ENCODE measurements at regions not wholly inside any gene's neighbourhood (a gene's known extent, or its start where the extent isn't known, plus 50 kb on each side); places are given as distances from the start of the nearest gene placed in this dataset.

DNA sequence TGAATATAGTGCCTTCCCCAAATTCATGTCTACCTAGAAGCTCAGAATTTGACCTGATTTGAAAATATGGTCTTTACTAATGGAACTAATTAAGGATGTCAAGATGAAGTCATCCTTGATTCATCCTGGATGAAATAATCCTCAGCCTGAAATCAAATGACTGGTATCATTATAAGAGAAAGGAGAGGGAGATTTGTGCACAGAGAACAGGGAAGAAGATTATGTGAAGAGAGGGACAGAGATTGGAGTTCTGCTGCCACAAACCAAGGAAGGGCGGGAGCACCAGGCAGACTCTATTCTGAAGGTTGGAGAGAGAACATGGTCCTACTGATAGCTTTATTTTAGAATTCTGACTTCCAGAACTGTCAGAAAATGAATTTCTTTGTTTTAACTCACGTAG is 680.9 kb upstream of the AADAT start:
- no peak for TF ChIP-seq EZH2 (IDR thresholded peaks at IDR 0.05; ENCODE audit: borderline replicate concordance, low read depth, low read length, severe bottlenecking)
- TF ChIP-seq GATA2 (IDR thresholded peaks at IDR 0.05; ENCODE audit: insufficient read depth, insufficient read length, low read depth, low read length): no peak
- TF ChIP-seq, protein P1, sequence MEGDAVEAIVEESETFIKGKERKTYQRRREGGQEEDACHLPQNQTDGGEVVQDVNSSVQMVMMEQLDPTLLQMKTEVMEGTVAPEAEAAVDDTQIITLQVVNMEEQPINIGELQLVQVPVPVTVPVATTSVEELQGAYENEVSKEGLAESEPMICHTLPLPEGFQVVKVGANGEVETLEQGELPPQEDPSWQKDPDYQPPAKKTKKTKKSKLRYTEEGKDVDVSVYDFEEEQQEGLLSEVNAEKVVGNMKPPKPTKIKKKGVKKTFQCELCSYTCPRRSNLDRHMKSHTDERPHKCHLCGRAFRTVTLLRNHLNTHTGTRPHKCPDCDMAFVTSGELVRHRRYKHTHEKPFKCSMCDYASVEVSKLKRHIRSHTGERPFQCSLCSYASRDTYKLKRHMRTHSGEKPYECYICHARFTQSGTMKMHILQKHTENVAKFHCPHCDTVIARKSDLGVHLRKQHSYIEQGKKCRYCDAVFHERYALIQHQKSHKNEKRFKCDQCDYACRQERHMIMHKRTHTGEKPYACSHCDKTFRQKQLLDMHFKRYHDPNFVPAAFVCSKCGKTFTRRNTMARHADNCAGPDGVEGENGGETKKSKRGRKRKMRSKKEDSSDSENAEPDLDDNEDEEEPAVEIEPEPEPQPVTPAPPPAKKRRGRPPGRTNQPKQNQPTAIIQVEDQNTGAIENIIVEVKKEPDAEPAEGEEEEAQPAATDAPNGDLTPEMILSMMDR (IDR thresholded peaks at IDR 0.05; ENCODE audit: extremely low read depth in 1 of 2, insufficient read depth in 1 of 2, low read depth in 1 of 2, low read length in 2 of 2): no peak
- TF ChIP-seq JUN (IDR thresholded peaks at IDR 0.05; ENCODE audit: borderline replicate concordance, insufficient read depth, insufficient read length, low read depth): no peak
- no peak for TF ChIP-seq POLR2A (IDR thresholded peaks at IDR 0.05; ENCODE audit: low read depth, low read length)
- no peak for TF ChIP-seq POLR2AphosphoS5 (IDR thresholded peaks at IDR 0.05; ENCODE audit: insufficient read depth, low read depth, low read length)
- TF ChIP-seq, protein P2, sequence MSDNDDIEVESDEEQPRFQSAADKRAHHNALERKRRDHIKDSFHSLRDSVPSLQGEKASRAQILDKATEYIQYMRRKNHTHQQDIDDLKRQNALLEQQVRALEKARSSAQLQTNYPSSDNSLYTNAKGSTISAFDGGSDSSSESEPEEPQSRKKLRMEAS (IDR thresholded peaks at IDR 0.05; ENCODE audit: insufficient read depth, insufficient read length): no peak
- no peak for TF ChIP-seq MYC (IDR thresholded peaks at IDR 0.05; ENCODE audit: low read depth, low read length)
- no peak for TF ChIP-seq FOS (IDR thresholded peaks at IDR 0.05; ENCODE audit: borderline replicate concordance, insufficient read depth, low read length)
